ENCODE measurements at regions not wholly inside any gene's neighbourhood (a gene's known extent, or its start where the extent isn't known, plus 50 kb on each side); places are given as distances from the start of the nearest gene placed in this dataset.

DNA sequence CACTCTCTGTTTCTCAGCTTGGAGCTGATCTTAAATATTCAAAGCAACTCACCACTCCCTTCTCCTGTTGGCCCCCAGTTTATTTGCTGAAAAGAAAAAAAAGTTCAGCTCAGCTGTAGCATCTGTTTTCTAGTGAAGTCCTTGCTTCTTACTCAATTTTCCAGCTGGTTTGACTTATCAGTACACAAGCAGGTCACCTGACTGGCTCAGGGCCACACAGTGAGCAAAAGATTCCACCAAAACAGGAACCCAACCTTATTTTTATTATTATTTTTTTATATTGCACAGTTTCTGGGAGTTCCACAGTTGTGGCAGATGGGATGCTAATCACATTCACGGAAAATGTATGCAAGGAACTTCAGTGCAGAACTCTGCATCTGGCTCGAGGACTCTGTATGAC lies 390.7 kb upstream of the RGMA start:
- DNase-seq (ENCODE audit: low read depth) = no peak

DNA sequence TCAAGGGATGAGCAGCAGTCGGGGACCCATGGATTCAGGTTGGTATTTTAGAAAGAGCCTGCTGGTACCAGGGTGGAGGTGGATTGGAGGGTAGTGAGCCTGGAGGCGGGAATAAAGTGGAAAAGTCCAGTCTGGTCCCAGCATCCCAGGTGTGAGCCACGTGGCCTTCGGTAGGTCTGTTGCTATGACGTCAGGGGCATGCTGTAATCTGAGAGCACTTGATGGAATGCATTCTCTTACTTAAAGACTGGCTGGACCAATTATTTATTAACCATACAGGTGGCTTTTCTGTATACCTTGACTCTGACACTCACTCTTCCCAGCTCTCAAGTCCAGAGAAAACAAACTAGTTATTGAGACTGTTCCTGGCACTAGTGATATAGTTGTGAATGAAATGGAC lies 389.9 kb upstream of the RGMA start:
- no peak for DNase-seq (ENCODE audit: low read depth)

DNA sequence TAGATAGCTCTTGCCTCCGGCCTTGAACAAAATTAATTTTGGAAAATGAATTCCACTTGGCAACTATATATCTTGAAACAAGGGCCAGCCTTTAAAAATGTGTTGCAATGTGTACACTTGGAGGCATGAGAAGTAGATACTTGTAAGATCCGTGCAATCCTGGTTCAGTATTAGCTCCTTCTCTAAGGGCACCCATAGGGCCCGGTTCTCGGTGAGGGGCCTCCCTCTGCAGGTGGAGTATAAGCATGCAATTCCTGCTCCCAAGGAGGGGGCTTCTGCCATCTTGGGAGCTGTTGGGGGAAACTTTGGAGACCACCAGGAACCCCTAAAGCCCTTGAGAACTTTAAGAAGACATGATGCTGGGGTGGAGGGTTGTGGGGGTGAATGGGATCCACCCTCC lies 388.7 kb upstream of the RGMA start:
- DNase-seq (ENCODE audit: low read depth) = no peak

DNA sequence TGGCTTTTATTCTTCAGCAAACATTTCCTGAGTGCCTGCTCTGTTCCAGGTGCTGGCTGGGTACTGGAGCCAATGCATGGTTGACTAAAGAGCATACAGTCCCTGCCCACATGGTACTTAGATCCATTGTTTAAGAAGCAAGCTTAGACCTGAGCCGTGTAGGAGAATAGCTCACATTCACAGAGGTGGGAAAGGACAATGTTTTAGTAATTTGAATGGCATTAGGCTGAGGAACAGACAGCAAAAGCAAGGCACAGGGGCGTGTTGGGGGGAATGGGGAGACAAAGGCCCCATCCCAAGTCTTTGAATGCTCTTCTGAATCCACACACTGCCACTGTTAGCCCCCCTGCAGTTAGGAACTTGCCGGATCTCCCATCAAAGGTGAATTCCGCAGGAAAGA lies 388.2 kb upstream of the RGMA start:
- no peak for DNase-seq (ENCODE audit: low read depth)

DNA sequence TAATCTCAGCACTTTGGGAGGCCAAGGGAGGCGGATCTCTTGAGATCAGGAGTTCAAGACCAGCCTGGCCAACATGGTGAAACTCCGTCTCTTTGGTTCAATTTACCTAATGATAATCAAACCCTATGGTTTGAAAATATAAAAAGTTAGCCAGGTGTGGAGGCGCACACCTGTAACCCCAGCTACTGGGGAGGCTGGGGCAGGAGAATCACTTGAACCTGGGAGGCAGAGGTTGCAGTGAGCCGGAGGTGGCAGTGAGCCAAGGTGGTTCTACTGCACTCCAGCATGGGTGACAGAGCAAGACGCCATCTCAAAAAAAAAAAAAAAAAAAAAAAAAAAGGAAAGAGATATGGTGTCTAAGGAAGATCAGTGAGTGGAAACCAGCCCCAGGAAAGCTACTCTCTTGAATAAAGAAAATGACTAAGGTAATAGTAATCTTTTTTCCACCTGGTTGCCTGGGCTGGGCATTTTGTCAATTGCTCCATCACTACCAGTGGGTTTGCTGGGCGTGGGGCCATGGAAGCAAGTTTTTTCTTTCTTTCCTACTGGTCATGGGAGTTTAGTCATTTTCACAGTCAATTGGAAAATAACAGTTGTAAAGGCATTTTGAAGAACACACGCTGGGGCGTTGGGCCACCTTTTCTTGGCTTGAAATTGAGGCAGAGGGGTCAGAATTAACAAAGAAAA lies 387.6 kb upstream of the RGMA start:
- DNase-seq (ENCODE audit: low read depth) = no peak

DNA sequence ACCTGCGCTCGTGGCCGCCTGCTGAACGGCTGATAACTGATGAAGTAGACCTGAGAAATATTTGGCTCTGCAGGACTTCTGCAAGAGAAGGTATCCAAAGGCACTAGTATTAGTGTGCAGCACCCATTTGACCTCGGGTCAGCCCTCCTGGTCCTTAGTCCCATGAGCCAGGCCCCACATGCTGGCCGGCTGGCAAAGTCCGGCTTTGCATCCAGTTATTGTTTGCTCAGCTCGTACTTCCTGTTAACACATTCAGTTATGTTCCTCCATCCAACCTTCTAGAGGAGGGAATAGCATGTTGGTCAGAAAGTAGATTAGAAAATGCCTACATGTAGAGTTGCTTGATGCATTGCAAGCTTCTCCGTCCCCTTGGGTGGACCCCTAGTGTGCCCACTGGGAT lies 385.7 kb upstream of the RGMA start:
- DNase-seq (ENCODE audit: low read depth) = no peak

DNA sequence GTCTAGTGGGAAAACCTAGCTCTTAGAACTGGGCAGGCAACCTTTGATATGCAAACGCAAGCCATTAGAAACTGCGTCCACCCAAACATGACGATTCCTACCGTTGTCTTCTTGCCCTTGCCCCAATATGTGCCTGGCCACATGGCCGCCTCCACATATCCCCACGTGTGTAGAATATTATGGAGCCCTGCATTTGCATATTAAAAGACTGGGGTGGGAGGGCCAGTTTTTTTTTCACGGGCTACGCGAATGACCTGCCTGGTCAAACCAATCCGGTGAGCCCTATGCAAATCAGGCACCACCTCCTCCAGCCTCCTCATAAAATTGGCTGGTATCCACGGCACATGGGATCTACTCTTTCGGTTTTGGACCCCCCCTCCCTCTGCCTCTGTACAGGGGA lies 381.0 kb upstream of the RGMA start:
- DNase-seq (ENCODE audit: low read depth) = no peak

DNA sequence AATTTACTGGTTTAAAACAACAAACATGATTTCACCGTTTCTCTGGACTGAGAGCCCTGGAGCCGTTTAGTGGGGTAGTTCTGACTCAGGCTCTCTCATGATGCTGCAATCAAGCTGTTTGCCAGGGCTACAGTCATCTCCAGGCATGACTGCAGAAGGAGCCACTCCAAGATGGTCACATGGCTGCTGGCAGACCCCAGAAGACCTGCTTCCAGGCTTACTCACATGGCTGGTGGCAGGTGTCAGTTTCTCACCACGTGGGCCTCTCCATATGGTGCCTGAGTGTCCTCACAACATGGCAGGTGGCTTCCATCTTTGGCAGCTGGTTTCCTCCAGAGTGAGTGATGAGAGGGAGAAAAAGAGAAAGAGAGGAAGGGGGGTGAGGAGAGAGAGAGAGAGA lies 378.3 kb upstream of the RGMA start:
- DNase-seq (ENCODE audit: low read depth) = no peak

DNA sequence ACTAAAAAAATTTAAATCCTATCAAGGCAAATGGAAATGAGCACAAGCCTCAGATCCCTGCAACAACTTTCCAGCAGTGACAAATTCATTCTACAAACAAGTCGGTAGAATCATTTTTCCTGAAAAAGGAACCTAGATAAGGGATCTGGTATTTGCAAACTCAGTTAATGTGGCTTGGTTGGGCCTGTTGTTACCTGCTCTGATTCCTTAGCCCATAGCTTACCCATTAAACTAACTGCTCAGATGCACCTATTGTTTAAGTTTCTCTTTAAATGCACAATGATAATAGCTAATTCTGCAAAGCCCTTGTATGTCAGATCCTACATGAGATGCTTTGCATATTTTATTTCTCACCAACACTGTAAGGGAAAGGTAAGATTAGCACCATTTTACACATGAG lies 377.4 kb upstream of the RGMA start:
- DNase-seq (ENCODE audit: low read depth) = no peak

DNA sequence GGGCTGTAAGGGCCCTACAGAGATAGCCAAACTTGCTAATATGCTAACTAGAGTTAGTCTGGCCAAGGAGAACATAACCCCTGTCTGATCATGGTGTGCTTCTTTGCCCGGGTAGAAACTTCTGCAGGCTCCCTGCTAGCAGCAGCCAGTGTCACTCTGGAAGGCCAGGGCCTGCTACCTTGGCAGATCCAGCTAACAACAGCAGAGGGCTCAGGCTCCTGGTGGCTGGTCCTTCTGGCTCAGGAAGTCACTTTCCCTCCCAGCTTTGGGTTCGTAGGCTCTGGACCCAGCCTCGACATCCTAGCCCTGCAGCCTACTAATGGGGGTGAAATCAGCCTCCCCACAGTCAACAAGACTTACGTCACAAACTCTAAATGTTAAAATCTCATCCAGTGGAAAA lies 373.7 kb upstream of the RGMA start:
- DNase-seq (ENCODE audit: low read depth) = no peak

DNA sequence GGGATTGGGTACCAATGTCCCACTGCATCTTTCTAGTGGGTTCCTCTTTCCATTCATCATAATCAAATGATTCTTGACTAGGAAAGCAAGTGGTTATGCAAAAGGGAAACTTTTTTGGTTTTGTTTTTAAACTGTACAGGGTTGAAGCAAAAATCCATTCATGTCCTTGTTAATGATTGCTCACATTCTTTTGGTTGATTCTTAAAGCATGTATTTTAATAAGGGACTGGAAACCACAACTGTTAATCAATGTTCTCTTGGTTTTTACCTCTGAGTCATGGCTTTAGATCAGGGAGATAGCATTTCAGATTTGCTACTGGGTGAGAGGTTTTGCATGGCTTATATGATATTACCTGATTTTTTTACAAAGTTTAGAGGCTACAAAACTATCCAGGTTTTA lies 371.7 kb upstream of the RGMA start:
- DNase-seq (ENCODE audit: low read depth) = no peak

DNA sequence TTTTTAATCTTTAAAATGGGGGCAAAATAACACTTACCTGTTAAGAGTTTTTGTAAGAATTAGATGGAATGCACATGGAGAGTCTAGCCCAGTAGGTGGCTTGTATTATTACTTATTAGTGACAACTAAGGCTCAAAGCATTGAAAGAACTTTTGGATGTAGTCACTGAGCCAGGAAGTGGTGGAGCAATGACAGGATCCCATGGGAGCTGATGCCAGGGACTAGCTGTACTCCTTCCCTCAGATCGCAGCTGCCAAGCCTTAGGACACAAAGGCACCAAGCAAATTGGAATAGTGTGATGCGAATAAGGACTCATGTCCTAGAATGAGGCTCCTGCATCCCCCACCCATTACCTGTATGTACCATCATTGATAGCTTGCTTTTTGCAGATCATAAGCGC lies 370.4 kb upstream of the RGMA start:
- no peak for DNase-seq (ENCODE audit: low read depth)

DNA sequence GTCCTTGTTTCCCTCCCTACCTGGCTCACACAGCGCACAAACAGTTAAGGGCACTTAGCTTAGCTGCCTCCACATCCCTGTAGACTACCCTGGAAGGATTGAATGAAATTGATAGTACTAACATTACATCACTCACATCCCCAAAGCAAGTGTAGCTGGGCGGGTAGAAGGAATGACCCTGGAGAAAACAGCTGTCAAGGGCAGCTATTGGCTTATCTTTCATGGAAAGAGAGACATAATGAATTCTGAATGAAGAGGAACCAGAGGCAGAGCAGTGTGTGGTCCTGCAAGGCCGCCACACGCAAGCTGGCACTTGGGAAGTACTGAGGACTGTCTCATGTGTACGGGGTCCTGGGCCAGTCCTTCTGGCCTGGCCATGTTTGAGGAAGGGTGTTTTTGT lies 369.6 kb upstream of the RGMA start:
- DNase-seq (ENCODE audit: low read depth) = no peak

DNA sequence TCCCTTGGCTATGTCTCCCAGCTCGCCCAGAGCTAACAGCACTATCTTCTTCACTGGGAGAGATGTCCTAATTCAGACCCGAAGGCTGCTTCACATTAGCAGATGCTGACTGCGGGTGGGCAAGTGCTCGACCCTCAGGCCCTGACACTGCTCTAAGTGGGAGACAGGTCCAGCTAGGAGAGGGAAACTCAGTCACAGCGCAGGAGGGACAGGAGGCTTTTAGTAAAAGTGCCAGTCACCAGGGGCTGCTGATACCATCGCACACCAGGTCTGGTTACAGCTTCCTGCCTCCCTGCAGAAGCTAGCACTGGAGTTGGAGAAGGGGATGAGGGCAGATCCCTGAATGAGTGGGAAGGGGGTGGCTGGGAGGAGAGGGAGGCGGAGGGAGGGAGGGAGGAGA lies 365.8 kb upstream of the RGMA start:
- no peak for DNase-seq (ENCODE audit: low read depth)

DNA sequence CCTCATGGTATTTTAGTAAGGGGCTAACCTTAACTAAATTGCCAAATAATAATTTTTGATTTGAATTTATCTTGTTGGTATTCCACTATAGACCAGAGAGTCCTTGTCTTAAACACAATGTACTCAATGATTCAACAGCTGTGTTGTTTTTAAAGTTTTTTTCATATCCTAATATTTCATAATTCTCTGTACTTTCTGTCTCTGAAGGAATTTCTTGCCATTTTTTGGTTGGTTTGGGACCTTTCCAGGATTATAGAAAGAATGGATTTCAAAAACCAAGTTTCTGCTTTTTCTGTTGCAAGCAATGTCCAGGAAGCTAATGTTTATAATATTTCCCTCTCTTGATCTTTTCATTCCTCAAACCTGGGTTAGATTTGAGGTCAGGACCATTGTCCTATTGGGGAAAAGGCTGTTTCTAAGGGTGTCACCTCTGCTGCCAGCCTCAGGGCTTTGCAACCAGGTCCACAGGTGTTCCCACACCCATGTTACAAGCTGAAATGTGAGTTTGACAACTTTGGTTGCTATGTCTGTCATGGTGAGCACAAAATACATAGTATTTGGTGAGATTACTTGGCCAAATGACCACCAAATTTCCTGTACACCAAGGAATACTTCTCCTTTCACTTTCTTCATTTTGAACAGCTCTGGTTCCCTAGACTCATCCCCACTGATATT lies 363.7 kb upstream of the RGMA start:
- DNase-seq (ENCODE audit: low read depth) = no peak

DNA sequence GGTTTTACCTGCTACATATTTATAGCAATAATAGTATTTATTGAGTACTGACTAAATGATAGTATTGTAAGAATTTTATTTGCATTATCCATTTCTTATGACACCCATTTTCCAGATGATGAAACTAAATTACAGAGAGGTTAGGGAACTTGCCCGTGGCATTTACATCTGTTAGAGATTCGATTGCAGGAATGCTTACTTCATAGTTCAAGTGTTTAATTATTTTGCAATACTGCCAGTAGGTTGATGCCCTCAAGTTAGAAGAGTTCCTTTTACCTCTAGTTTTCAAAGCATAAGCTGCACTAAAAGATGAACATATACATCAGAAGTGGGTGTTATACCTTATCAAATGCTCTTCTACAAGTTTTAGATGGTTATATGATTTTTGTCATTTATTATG lies 362.8 kb upstream of the RGMA start:
- DNase-seq (ENCODE audit: low read depth) = no peak

DNA sequence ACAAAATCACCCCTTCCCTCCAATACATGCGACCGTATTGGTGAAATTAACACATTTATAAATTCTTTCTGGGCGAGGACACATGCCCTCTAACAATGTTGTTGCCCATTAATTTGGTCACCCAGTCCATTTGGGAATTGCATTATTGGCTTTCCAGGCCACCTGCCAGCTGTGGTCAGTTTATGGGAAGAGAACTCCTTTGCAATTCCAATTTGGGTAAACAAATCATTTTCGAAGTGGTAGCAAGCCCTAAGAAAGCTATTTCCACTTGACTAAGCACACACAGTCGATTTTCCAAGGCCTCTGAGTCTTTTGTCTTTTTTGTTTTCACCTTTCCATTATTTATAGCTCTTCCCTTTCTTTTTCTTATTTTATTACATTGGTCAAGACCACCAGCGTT lies 362.3 kb upstream of the RGMA start:
- no peak for DNase-seq (ENCODE audit: low read depth)

DNA sequence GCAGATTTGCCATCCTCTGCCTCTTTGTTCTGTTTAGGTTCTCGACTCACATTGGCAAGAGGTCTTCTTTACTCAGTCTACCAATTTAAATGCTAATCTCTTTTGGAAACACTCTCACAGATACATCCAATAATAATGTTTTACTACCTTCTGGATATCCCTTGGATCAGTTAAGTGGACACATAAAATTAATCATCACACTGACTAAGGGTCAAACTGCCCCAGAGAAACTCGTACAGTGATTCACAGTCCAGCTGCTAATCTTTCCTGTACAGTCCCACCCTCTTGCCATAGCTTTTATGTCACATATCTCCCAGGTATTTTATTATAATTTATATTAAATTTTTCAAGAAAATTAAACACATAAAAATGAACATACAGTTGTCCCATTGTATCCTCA lies 360.8 kb upstream of the RGMA start:
- no peak for DNase-seq (ENCODE audit: low read depth)

DNA sequence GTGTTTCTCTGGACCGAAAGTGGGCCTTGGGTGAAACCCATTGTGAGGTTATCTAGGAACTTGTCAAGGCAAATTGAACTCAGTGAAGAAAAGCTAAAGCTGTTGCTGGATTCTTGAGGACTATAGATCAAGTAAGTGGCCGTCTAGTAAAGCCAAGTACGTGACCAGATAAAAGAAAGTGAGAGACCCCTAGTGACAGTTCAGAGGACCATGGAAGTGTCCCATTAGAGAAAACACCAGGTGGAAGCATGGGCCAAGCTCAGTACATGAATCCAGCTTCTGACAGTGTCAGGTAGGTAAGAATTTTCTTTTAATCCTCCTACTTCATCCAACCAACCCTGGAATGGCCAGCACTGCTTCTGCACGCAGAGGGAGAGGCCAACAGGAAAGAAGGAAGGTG lies 349.3 kb upstream of the RGMA start:
- no peak for DNase-seq (ENCODE audit: low read depth)

DNA sequence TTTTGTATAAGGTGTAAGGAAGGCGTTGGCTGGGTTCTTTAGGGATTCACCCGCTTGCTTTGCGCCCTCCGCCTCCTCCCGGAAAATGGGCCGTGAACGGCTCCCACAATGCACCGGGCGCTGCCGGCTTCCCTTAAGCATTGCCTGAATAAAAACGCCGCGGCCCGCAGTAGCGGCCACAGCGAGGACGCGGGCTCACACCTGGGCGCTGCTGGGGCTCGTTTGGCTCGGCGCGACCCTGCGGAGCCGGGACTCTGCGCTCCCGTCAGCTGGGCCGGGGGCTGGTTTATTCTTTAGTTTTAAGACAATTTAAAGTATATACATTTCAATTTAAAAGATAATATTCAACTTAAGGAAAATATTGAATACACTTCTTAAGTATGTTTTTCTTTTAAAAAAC lies 343.5 kb upstream of the RGMA start:
- DNase-seq (ENCODE audit: low read depth) = no peak

DNA sequence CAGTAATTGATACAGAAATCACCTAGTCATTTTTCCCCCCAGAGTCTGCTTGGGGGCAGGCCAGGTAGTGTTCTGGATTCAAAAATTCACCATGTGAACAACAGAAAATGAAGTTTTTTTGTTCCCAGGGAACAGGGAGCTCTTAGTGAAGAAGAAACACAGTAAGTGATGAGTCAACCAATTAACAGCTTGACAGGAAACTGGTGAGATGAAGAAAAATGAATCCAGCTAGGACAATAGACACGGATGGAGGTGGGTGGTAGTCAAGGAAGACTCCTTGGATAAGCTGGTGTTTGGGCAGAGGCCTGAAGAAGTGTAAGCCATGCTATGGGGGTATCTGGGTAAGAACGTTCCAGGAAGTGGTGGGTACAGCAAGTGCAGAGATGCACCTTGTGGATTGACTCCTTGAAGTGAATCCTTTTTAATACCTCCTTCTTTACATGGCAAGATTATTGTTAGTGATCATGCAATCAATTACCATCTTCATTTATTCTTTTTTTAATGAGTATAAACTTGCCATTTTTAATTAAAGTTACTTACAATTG lies 339.9 kb upstream of the RGMA start:
- no peak for DNase-seq (ENCODE audit: low read depth)

DNA sequence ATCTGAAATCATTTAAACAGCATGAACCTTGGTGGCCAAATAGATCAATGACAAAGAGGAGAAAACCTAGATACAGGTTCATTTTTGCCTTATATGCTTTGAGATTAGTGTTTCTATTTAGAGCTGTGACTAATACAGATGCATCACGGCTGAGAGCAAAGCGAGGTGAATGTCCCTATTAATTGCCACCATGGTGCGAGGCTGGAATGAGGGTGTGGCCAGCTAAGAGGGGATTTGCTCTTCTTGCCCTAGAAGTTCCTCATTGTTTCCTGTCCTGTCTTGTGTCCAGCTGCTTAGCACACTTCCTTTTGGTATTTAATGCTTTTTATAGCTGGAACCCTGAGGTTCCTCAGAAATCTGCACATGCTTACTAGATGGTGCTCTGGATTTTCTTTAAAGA lies 339.1 kb upstream of the RGMA start:
- no peak for DNase-seq (ENCODE audit: low read depth)

DNA sequence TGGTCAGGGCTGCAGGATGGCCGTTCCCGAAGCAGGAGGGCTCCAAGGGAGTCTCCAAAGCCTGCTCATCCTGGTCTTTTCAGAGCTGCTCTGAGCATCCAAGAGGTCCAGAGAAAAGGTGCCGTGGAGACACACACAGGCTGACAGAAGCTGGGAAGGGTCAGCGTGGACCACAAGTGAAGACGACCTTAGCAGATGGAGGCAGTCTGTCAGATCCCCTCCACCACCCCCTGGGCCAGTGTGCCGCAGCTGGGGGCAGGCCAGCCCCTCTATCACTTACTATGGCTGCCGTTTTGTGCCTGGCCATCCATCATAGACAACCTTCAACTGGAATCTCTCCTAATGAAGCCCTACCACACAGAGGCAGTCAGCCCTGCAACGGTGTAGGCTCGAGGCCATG lies 335.1 kb upstream of the RGMA start:
- DNase-seq (ENCODE audit: low read depth) = no peak

DNA sequence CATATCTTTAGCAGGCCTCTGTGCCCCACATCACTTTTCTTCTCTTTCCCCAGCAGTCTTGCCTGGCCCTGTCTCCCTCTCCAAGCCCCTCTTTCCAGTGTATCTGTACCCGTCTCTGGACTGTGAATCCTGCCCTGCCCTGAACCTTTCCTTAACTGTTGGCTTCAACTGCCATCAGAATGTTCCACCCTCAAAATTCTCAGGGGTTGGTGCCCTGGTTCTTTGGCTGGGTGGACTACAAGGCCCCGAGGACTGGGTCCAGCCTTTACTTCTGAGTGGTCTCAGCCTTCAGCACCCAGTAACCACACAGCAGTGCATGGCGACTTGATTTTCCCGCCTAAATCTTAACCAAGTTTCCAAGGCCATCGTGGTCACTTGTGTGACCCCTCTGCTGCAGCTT lies 333.5 kb upstream of the RGMA start:
- no peak for DNase-seq (ENCODE audit: low read depth)
